BE2C (cell line): ENCODE measurements at regions not wholly inside any gene's neighbourhood (a gene's known extent, or its start where the extent isn't known, plus 50 kb on each side); places are given as distances from the start of the nearest gene placed in this dataset.

Experiments
- DNase-seq: peaks from one replicate; pipeline ENCODE4 v3.0.0-alpha.2; 2020
- H3K27me3 ChIP-seq: fragments of 250-450 bp; sonication (Bioruptor Pico); 2 replicates; pipeline ENCODE4 v1.5.1; 2020; ENCODE audit warnings: mild to moderate bottlenecking
- H3K36me3 ChIP-seq: fragments of 250-450 bp; sonication (Bioruptor Pico); 2 replicates; pipeline ENCODE4 v1.5.1; 2020; ENCODE audit warnings: mild to moderate bottlenecking
- H3K4me1 ChIP-seq: fragments of 250-450 bp; sonication (Bioruptor Pico); 2 replicates; pipeline ENCODE4 v1.5.1; 2020
- H3K4me3 ChIP-seq: 2 replicates; pipeline ENCODE4 v1.5.1; 2011; ENCODE audit warnings: low read depth, low read length
- H3K9me3 ChIP-seq: fragments of 250-450 bp; sonication (Bioruptor Pico); 2 replicates; pipeline ENCODE4 v1.5.1; 2020
- TF ChIP-seq, protein P1 (sequence below): IDR thresholded peaks from 2 replicates; pipeline ENCODE4 v1.5.1; 2012; ENCODE audit warnings: mild to moderate bottlenecking, low read depth, low read length

GRCh38 chr1:168897249-168897648 is 168.2 kb upstream of the DPT start:
- no peak overlapping the region for H3K4me3 ChIP-seq
- TF ChIP-seq, protein P1, sequence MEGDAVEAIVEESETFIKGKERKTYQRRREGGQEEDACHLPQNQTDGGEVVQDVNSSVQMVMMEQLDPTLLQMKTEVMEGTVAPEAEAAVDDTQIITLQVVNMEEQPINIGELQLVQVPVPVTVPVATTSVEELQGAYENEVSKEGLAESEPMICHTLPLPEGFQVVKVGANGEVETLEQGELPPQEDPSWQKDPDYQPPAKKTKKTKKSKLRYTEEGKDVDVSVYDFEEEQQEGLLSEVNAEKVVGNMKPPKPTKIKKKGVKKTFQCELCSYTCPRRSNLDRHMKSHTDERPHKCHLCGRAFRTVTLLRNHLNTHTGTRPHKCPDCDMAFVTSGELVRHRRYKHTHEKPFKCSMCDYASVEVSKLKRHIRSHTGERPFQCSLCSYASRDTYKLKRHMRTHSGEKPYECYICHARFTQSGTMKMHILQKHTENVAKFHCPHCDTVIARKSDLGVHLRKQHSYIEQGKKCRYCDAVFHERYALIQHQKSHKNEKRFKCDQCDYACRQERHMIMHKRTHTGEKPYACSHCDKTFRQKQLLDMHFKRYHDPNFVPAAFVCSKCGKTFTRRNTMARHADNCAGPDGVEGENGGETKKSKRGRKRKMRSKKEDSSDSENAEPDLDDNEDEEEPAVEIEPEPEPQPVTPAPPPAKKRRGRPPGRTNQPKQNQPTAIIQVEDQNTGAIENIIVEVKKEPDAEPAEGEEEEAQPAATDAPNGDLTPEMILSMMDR: no peak
- H3K27me3 ChIP-seq: no peaks in the 10 kb centered on the region
- no peaks in the 10 kb centered on the region for H3K36me3 ChIP-seq
- DNase-seq: no peak
- no peaks in the 10 kb centered on the region for H3K9me3 ChIP-seq
- no peaks in the 10 kb centered on the region; the same call in 1 of the 2 replicates for H3K4me1 ChIP-seq

DNA sequence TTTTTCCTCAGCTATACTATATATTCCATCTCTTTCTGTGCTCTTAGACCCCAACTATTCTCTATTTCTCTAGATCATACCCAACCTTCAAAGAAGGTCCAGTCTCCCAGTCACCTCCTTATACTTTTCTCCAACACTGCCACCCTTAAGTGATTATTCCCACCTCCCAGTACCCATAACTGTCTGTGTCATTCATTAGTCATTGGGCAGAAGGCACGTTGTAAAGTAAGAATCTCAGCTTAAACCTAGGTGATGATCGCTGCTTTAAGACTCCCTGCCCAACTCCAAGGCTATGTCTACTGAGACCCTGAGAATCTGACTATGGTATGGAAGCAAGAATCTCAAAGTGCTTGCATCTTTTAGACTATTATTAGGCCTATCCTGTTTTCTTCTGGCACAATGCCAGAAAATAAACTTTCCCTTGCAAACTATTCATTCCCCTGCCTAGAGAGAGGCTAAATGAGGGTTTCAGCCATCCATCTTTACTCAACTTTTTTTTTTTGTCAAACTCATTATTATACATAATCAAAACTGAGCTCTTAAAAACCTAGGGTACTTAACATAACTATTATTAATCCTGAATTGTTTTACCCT is 174.3 kb upstream of the DPT start:
- DNase-seq: no peak
- H3K4me3 ChIP-seq: no peak overlapping the region
- H3K36me3 ChIP-seq: no peaks in the 10 kb centered on the region
- H3K27me3 ChIP-seq: no peaks in the 10 kb centered on the region
- TF ChIP-seq, protein P1: no peak
- H3K4me1 ChIP-seq: no peaks in the 10 kb centered on the region
- H3K9me3 ChIP-seq: no peaks in the 10 kb centered on the region

DNA sequence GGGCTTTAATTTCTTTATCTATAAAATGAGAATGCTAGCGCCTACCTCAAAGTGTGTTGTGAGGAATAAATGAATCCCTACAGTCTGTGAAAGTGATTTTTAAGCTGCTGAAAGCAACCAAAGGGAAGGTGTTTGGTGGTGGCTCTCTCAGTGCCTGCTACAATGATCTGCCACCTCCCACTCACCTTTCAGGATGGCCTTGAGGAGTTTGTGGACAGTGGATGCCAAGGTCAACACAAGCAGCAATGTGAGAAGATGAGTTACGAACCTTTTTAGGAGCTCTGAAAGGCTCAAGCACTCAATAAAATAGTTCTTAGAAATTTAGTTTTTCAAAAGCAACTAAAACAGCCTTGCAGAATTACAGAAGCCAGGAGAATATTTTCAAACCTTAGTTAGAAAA is 176.6 kb upstream of the DPT start:
- Histone ChIP-seq H3K9me3 (no peaks in the 10 kb centered on the region), H3K4me1 (no peaks in the 10 kb centered on the region), H3K36me3 (no peaks in the 10 kb centered on the region), H3K4me3 (no peak overlapping the region), H3K27me3 (no peaks in the 10 kb centered on the region)
- DNase-seq: no peak
- TF ChIP-seq, protein P1: no peak

DNA sequence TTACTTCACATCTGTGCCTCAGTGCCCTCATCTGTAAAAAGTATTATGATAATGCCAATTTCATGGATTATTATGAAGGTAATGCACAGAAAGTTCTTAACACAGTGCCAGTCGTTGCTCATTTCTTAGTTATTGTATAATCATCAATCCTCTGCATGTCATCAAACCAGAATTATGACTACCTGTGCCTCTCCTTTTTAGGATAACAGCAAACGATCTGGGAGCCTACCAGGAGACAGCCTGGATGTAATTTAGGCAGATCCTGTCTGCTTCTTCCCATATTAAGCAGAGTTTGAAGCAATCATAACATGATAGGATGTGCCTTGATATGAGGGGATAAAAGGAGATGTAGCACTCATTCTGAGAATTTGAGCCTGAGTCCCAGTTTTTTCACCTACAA is 177.4 kb upstream of the DPT start:
- TF ChIP-seq, protein P1: no peak
- no peaks in the 10 kb centered on the region for H3K4me1 ChIP-seq
- H3K9me3 ChIP-seq: no peaks in the 10 kb centered on the region
- H3K36me3 ChIP-seq: no peaks in the 10 kb centered on the region
- DNase-seq: no peak
- no peaks in the 10 kb centered on the region for H3K27me3 ChIP-seq
- H3K4me3 ChIP-seq: no peak overlapping the region

DNA sequence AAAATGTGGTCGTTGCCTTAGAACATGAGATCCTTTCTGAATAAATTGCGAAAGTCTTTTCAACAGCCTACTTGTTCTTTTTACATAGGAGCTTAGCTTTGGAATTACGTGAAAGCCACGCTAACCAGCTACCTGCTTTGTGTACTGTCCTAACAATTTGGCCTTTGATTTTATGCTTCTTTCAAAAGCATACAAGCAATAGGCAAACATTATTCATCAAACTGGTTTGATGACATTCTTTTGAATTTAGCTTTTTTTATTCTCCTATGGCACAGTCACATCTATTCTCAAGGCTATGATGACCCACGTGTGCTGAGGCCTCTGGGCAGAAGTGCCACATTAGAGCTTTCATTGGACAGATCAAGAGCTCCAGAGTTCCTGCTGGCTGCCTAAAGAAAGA is 178.0 kb upstream of the DPT start:
- Histone ChIP-seq H3K4me1 (no peaks in the 10 kb centered on the region), H3K36me3 (no peaks in the 10 kb centered on the region), H3K9me3 (no peaks in the 10 kb centered on the region), H3K4me3 (no peak overlapping the region), H3K27me3 (no peaks in the 10 kb centered on the region)
- DNase-seq: no peak
- TF ChIP-seq, protein P1: no peak

- H3K36me3 ChIP-seq: no peaks in the 10 kb centered on the region
- no peaks in the 10 kb centered on the region for H3K27me3 ChIP-seq
- no peak for DNase-seq
- TF ChIP-seq, protein P1: no peak
- H3K4me1 ChIP-seq: no peaks in the 10 kb centered on the region
- no peak overlapping the region for H3K4me3 ChIP-seq
- no peaks in the 10 kb centered on the region for H3K9me3 ChIP-seq
These were observed 178.9 kb upstream of the DPT start for GRCh38 chr1:168907786-168908348.
